Keratinocyte (primary cell): ENCODE measurements at regions not wholly inside any gene's neighbourhood (a gene's known extent, or its start where the extent isn't known, plus 50 kb on each side); places are given as distances from the start of the nearest gene placed in this dataset.

Experiments used
- DNase-seq: peaks from one replicate; pipeline ENCODE4 v3.0.0-alpha.2; 2011; ENCODE audit warnings: low read depth, missing footprints, low spot score
- FAIRE-seq: peaks from 2 replicates; lab custom pipeline; 2011; peaks lifted over from hg19 to GRCh38; lab: Jason Lieb, UNC
- H2AFZ ChIP-seq: 2 replicates; pipeline ENCODE4 v1.6.0; 2012; ENCODE audit warnings: low read length, control low read depth, inconsistent platforms; ENCODE audit not compliant: control insufficient read depth
- H3K27ac ChIP-seq: 2 replicates; pipeline ENCODE4 v1.5.1; 2011; ENCODE audit warnings: low read length; ENCODE audit not compliant: control insufficient read depth, insufficient read depth
- H3K27me3 ChIP-seq: 3 replicates; pipeline ENCODE4 v1.6.0; 2011; ENCODE audit warnings: low read length; ENCODE audit not compliant: control insufficient read depth, insufficient read depth; ENCODE audit errors: extremely low read depth
- H3K36me3 ChIP-seq, 2 experiments: 2 replicates in 1 of 2; 3 replicates in 1 of 2; pipeline ENCODE4 v1.5.1; 2011; ENCODE audit warnings: low read length in 2 of 2, mild to moderate bottlenecking in 1 of 2; ENCODE audit not compliant: control insufficient read depth in 2 of 2, insufficient read depth in 2 of 2; ENCODE audit errors: extremely low read depth in 1 of 2
- H3K4me1 ChIP-seq: 3 replicates; pipeline ENCODE4 v1.5.1; 2011; ENCODE audit warnings: low read length; ENCODE audit not compliant: control insufficient read depth, insufficient read depth; ENCODE audit errors: extremely low read depth
- H3K4me2 ChIP-seq: 3 replicates; pipeline ENCODE4 v1.6.0; 2011; ENCODE audit warnings: low read depth, low read length; ENCODE audit not compliant: control insufficient read depth, insufficient read depth; ENCODE audit errors: extremely low read depth
- H3K4me3 ChIP-seq, 3 experiments: fragments of 200-600 bp in 1 of 3; sonication (generic) in 1 of 3; 2 replicates in 2 of 3; 3 replicates in 1 of 3; pipeline ENCODE4 v1.5.1; 2011 to 2016; ENCODE audit warnings: low read length in 3 of 3, mild to moderate bottlenecking in 3 of 3, control low read depth in 2 of 3, inconsistent platforms in 1 of 3, low read depth in 1 of 3, mixed read lengths in 1 of 3, mixed run types in 1 of 3, moderate library complexity in 1 of 3; ENCODE audit not compliant: control insufficient read depth in 2 of 3, insufficient read depth in 2 of 3; ENCODE audit errors: extremely low read depth in 1 of 3
- H3K79me2 ChIP-seq: 2 replicates; pipeline ENCODE4 v1.6.0; 2012; ENCODE audit warnings: low read length; ENCODE audit not compliant: control insufficient read depth, insufficient read depth
- H3K9ac ChIP-seq: 3 replicates; pipeline ENCODE4 v1.6.0; 2011; ENCODE audit warnings: low read length; ENCODE audit not compliant: control insufficient read depth, insufficient read depth; ENCODE audit errors: extremely low read depth
- H3K9me1 ChIP-seq: 3 replicates; pipeline ENCODE4 v1.6.0; 2011; ENCODE audit warnings: low read length; ENCODE audit not compliant: control insufficient read depth, insufficient read depth; ENCODE audit errors: extremely low read depth
- H3K9me3 ChIP-seq: 2 replicates; pipeline ENCODE4 v1.5.1; 2012; ENCODE audit warnings: low read depth, low read length; ENCODE audit not compliant: control insufficient read depth
- H4K20me1 ChIP-seq: 3 replicates; pipeline ENCODE4 v1.6.0; 2011; ENCODE audit warnings: low read length; ENCODE audit not compliant: control insufficient read depth, insufficient read depth; ENCODE audit errors: extremely low read depth
- EZH2 ChIP-seq: IDR thresholded peaks from one replicate; pipeline ENCODE4 v1.6.1; 2012; ENCODE audit warnings: inconsistent platforms, mild to moderate bottlenecking, low read length, moderate library complexity
- dilution Hi-C: fragments of 300-500 bp; cut with MboI; formaldehyde crosslinking; loops from one replicate; pipeline ENCODE4 v1.7.0; 2020; ENCODE audit warnings: low sequenced_read_pairs; ENCODE audit not compliant: extremely low pct_ligation_motif_present
- TF ChIP-seq, protein P1 (sequence below), 3 experiments: IDR thresholded peaks in 1 of 3; conservative IDR thresholded peaks in 1 of 3; optimal IDR thresholded peaks in 1 of 3; 2 replicates in 2 of 3; 3 replicates in 1 of 3; pipeline versions ENCODE3 to v1.5.1; 2011; ENCODE audit warnings: low read length in 3 of 3, mild to moderate bottlenecking in 3 of 3, moderate library complexity in 2 of 3, control low read depth in 1 of 3, inconsistent platforms in 1 of 3; ENCODE audit not compliant: insufficient read depth in 2 of 3; ENCODE audit errors: extremely low read depth in 1 of 3

DNA sequence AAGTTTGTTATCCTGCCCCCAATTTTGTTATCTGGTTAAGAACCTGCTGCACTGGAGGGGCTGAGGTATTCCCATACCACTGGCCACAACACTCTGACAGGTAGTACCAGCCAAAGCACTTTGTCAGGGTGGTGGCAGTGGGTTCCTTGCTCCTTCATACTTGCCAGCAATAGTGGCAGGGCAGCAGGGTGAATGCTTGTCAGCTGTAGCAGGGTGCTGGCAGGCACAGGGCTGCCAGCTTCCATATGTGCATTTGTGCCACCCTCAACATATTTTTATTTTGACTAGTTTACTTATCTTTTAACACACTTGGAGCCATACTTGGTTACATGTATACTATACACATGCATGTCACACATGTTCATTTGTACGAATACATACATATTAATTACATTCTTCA lies 294.0 kb upstream of the VWC2 start:
- no peak for DNase-seq
- H3K9me1 ChIP-seq, result no peaks in the 10 kb centered on the region
- H3K4me2 ChIP-seq, result no peak overlapping the region
- dilution Hi-C loops, result no loop called here
- FAIRE-seq, result no peak
- no peaks in the 10 kb centered on the region for H3K36me3 ChIP-seq
- H3K4me3 ChIP-seq, result no peak overlapping the region
- H3K9ac ChIP-seq, result no peak overlapping the region
- no peaks in the 10 kb centered on the region for H3K79me2 ChIP-seq
- H3K9me3 ChIP-seq, result no peaks in the 10 kb centered on the region
- no peaks in the 10 kb centered on the region for H4K20me1 ChIP-seq
- TF ChIP-seq, protein P1, sequence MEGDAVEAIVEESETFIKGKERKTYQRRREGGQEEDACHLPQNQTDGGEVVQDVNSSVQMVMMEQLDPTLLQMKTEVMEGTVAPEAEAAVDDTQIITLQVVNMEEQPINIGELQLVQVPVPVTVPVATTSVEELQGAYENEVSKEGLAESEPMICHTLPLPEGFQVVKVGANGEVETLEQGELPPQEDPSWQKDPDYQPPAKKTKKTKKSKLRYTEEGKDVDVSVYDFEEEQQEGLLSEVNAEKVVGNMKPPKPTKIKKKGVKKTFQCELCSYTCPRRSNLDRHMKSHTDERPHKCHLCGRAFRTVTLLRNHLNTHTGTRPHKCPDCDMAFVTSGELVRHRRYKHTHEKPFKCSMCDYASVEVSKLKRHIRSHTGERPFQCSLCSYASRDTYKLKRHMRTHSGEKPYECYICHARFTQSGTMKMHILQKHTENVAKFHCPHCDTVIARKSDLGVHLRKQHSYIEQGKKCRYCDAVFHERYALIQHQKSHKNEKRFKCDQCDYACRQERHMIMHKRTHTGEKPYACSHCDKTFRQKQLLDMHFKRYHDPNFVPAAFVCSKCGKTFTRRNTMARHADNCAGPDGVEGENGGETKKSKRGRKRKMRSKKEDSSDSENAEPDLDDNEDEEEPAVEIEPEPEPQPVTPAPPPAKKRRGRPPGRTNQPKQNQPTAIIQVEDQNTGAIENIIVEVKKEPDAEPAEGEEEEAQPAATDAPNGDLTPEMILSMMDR (optimal IDR thresholded peaks at IDR 0.05 in 1 of 3, IDR thresholded peaks at IDR 0.05 in 1 of 3, conservative IDR thresholded peaks at IDR 0.05 in 1 of 3; ENCODE audit: extremely low read depth in 1 of 3, insufficient read depth in 2 of 3, low read length in 3 of 3), result no peak
- TF ChIP-seq EZH2, result no peak
- no peak overlapping the region for H2AFZ ChIP-seq
- H3K4me1 ChIP-seq, result no peaks in the 10 kb centered on the region
- H3K27me3 ChIP-seq, result no peaks in the 10 kb centered on the region
- no peak overlapping the region for H3K27ac ChIP-seq

DNA sequence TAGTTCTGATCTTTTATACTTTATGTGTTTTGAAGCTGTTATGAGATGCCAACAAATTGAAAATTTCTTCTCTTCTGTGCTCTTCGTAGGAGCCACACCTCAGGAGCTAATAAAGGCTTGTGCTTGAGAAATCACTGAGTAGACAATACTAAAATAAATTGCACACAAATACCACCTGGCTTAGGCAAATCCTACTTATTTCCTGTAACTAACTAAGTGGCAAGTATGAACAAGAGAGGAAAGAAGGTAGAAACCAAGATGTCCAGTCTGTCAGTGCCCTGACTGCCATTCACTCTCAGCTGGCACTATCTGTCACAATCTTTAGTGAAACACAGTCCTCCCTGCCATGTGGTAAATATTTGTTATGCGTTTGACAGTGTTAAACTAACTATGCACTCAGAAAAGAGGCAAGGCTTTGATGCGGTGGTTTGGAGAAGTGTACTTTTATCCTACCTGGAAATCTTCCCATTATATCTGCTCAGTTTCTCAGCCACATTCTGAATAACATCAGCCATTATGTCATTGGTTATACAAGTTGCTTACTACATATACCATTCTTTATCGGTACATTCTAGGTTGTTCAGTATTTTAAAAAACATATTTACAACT lies 293.4 kb upstream of the VWC2 start:
- Histone ChIP-seq H4K20me1 (no peaks in the 10 kb centered on the region), H3K9me3 (no peaks in the 10 kb centered on the region), H3K27ac (no peak overlapping the region), H3K27me3 (no peaks in the 10 kb centered on the region), H3K4me3 (no peak overlapping the region), H3K4me2 (no peak overlapping the region), H3K36me3 (no peaks in the 10 kb centered on the region), H3K9ac (no peak overlapping the region), H3K4me1 (no peaks in the 10 kb centered on the region), H3K9me1 (no peaks in the 10 kb centered on the region), H3K79me2 (no peaks in the 10 kb centered on the region), H2AFZ (no peak overlapping the region)
- dilution Hi-C loops, result no loop called here
- FAIRE-seq (no peak), DNase-seq (no peak)
- TF ChIP-seq, protein P1 (optimal IDR thresholded peaks at IDR 0.05 in 1 of 3, IDR thresholded peaks at IDR 0.05 in 1 of 3, conservative IDR thresholded peaks at IDR 0.05 in 1 of 3; ENCODE audit: extremely low read depth in 1 of 3, insufficient read depth in 2 of 3, low read length in 3 of 3), result no peak
- no peak for TF ChIP-seq EZH2
